ENCODE measurements at regions not wholly inside any gene's neighbourhood (a gene's known extent, or its start where the extent isn't known, plus 50 kb on each side); places are given as distances from the start of the nearest gene placed in this dataset.
"Not testable (repeated sequence)": the region's sequence is repeated elsewhere in the genome, so short reads cannot be mapped to it uniquely, and the experiment has no call there.

GRCh38 chr6:140345935-140346334 is 971.5 kb upstream of the CITED2 start:
- no peak for DNase-seq (ENCODE audit: low read depth, low spot score)

GRCh38 chr6:140344142-140344913 is 969.9 kb upstream of the CITED2 start:
- no peak for DNase-seq (ENCODE audit: low read depth, low spot score)

GRCh38 chr6:140343128-140343527 is 968.7 kb upstream of the CITED2 start:
- no peak for DNase-seq (ENCODE audit: low read depth, low spot score)

- no peak for DNase-seq (ENCODE audit: low read depth, low spot score)
Observed at GRCh38 chr6:140341272-140341671, 966.8 kb upstream of the CITED2 start.

- no peak for DNase-seq (ENCODE audit: low read depth, low spot score)
Observed at GRCh38 chr6:140340795-140341194, 966.3 kb upstream of the CITED2 start.

- not testable (repeated sequence) for DNase-seq (ENCODE audit: low read depth, low spot score)
Observed at GRCh38 chr6:140339084-140339483, 964.6 kb upstream of the CITED2 start.

GRCh38 chr6:140321891-140322290 is 947.4 kb upstream of the CITED2 start:
- no peak for DNase-seq (ENCODE audit: low read depth, low spot score)

- no peak for DNase-seq (ENCODE audit: low read depth, low spot score)
Observed at GRCh38 chr6:140320081-140321080, 945.9 kb upstream of the CITED2 start.

GRCh38 chr6:140319209-140319608 is 944.8 kb upstream of the CITED2 start:
- DNase-seq (ENCODE audit: low read depth, low spot score): no peak

- no peak for DNase-seq (ENCODE audit: low read depth, low spot score)
Observed at GRCh38 chr6:140318408-140318807, 944.0 kb upstream of the CITED2 start.

GRCh38 chr6:140317950-140318349 is 943.5 kb upstream of the CITED2 start:
- no peak for DNase-seq (ENCODE audit: low read depth, low spot score)

GRCh38 chr6:140316966-140317365 is 942.5 kb upstream of the CITED2 start:
- no peak for DNase-seq (ENCODE audit: low read depth, low spot score)

- DNase-seq (ENCODE audit: low read depth, low spot score): no peak
Observed at GRCh38 chr6:140314682-140315081, 940.2 kb upstream of the CITED2 start.

- no peak for DNase-seq (ENCODE audit: low read depth, low spot score)
Observed at GRCh38 chr6:140311146-140311545, 936.7 kb upstream of the CITED2 start.

GRCh38 chr6:140303218-140303949 is 928.9 kb upstream of the CITED2 start:
- DNase-seq (ENCODE audit: low read depth, low spot score): no peak

- no peak for DNase-seq (ENCODE audit: low read depth, low spot score)
Observed at GRCh38 chr6:140300331-140300730, 925.9 kb upstream of the CITED2 start.

GRCh38 chr6:140289186-140289585 is 914.7 kb upstream of the CITED2 start:
- DNase-seq (ENCODE audit: low read depth, low spot score): no peak

- no peak for DNase-seq (ENCODE audit: low read depth, low spot score)
Observed at GRCh38 chr6:140285998-140286690, 911.7 kb upstream of the CITED2 start.

- no peak for DNase-seq (ENCODE audit: low read depth, low spot score)
Observed at GRCh38 chr6:140285471-140285870, 911.0 kb upstream of the CITED2 start.

- DNase-seq (ENCODE audit: low read depth, low spot score): no peak
Observed at GRCh38 chr6:140284871-140285270, 910.4 kb upstream of the CITED2 start.

- DNase-seq (ENCODE audit: low read depth, low spot score): no peak
Observed at GRCh38 chr6:140283197-140283596, 908.7 kb upstream of the CITED2 start.

Data from ELF-1 (cell line).